GM21515 (cell line): ENCODE measurements at regions not wholly inside any gene's neighbourhood (a gene's known extent, or its start where the extent isn't known, plus 50 kb on each side); places are given as distances from the start of the nearest gene placed in this dataset.

Source experiments
- ATAC-seq: cut with Tn5 transposase; IDR thresholded peaks from one replicate; pipeline ENCODE4 v1.9.1; 2021; ENCODE audit not compliant: unreplicated experiment

- ATAC-seq: no peak
Observed at GRCh38 chr4:181593703-181594102, 649.5 kb upstream of the TENM3 start.

- no peak for ATAC-seq
Observed at GRCh38 chr4:181594188-181594587, 649.0 kb upstream of the TENM3 start.

GRCh38 chr4:181595716-181596115 is 647.5 kb upstream of the TENM3 start:
- no peak for ATAC-seq

- ATAC-seq: no peak
Observed at GRCh38 chr4:181597766-181598165, 645.4 kb upstream of the TENM3 start.

GRCh38 chr4:181599134-181599533 is 644.1 kb upstream of the TENM3 start:
- ATAC-seq: no peak

- ATAC-seq: no peak
Observed at GRCh38 chr4:181601103-181601502, 642.1 kb upstream of the TENM3 start.

GRCh38 chr4:181604546-181604945 is 638.7 kb upstream of the TENM3 start:
- ATAC-seq: no peak

- no peak for ATAC-seq
Observed at GRCh38 chr4:181606300-181606699, 636.9 kb upstream of the TENM3 start.

- no peak for ATAC-seq
Observed at GRCh38 chr4:181608181-181608580, 635.0 kb upstream of the TENM3 start.

GRCh38 chr4:181611033-181611711 is 632.0 kb upstream of the TENM3 start:
- no peak for ATAC-seq

GRCh38 chr4:181611946-181612600 is 631.1 kb upstream of the TENM3 start:
- ATAC-seq: no peak

- no peak for ATAC-seq
Observed at GRCh38 chr4:181613200-181613599, 630.0 kb upstream of the TENM3 start.

GRCh38 chr4:181618038-181618618 is 625.1 kb upstream of the TENM3 start:
- ATAC-seq: no peak

- ATAC-seq: no peak
Observed at GRCh38 chr4:181618896-181619295, 624.3 kb upstream of the TENM3 start.

GRCh38 chr4:181619651-181620050 is 623.6 kb upstream of the TENM3 start:
- no peak for ATAC-seq

GRCh38 chr4:181637186-181638105 is 605.8 kb upstream of the TENM3 start:
- no peak for ATAC-seq

GRCh38 chr4:181643466-181643865 is 599.7 kb upstream of the TENM3 start:
- ATAC-seq: no peak

GRCh38 chr4:181645489-181645888 is 597.7 kb upstream of the TENM3 start:
- no peak for ATAC-seq

- no peak for ATAC-seq
Observed at GRCh38 chr4:181646864-181647263, 596.3 kb upstream of the TENM3 start.

GRCh38 chr4:181647396-181648147 is 595.6 kb upstream of the TENM3 start:
- no peak for ATAC-seq
